AG04450 (cell line): ENCODE measurements at regions not wholly inside any gene's neighbourhood (a gene's known extent, or its start where the extent isn't known, plus 50 kb on each side); places are given as distances from the start of the nearest gene placed in this dataset.

ENCODE experiments used
- CTCF ChIA-PET: fragments of 300-600, 350-600 bp; formaldehyde crosslinking; extraction: SDS; loops from one replicate; lab custom pipeline; 2022; ENCODE audit warnings: antibody characterized with exemption, inconsistent platforms; lab: Charles Lee
- POLR2A ChIA-PET: fragments of 350-600 bp; formaldehyde crosslinking; extraction: SDS; loops from one replicate; lab custom pipeline; 2021; ENCODE audit warnings: antibody characterized with exemption, inconsistent platforms; lab: Yijun Ruan, JAX
- DNase-seq: peaks from one replicate; pipeline ENCODE4 v3.0.0-alpha.2; 2011; ENCODE audit warnings: low read depth, low spot score
- H3K27ac ChIP-seq: one replicate; pipeline ENCODE4 v1.5.1; 2012; ENCODE audit warnings: low read depth, low read length, control low read depth
- H3K27me3 ChIP-seq: one replicate; pipeline ENCODE4 v1.6.0; 2012; ENCODE audit warnings: low read length; ENCODE audit not compliant: control insufficient read depth, insufficient read depth
- H3K4me3 ChIP-seq: 2 replicates; pipeline ENCODE4 v1.5.1; 2011; ENCODE audit warnings: mild to moderate bottlenecking, low read depth, low read length, control low read depth
- H3K9me3 ChIP-seq: 2 replicates; pipeline ENCODE4 v1.5.1; 2012; ENCODE audit warnings: low read length; ENCODE audit not compliant: control insufficient read depth, insufficient read depth
- CTCF ChIP-seq: IDR thresholded peaks from 2 replicates; pipeline ENCODE4 v1.5.1; 2011; ENCODE audit warnings: low read depth, low read length, control low read depth, inconsistent platforms

- Histone ChIP-seq H3K9me3 (peaks cover 18% of the 10 kb centered on the region), H3K4me3 (no peak overlapping the region), H3K27me3 (no peaks in the 10 kb centered on the region), H3K27ac (no peak overlapping the region)
- ChIA-PET CTCF (no interaction called here), POLR2A (no interaction called here)
- no peak for TF ChIP-seq CTCF
- DNase-seq = no peak
Measured at GRCh38 chr7:67522504-67522903, 525.9 kb downstream of the TYW1 start.

DNA sequence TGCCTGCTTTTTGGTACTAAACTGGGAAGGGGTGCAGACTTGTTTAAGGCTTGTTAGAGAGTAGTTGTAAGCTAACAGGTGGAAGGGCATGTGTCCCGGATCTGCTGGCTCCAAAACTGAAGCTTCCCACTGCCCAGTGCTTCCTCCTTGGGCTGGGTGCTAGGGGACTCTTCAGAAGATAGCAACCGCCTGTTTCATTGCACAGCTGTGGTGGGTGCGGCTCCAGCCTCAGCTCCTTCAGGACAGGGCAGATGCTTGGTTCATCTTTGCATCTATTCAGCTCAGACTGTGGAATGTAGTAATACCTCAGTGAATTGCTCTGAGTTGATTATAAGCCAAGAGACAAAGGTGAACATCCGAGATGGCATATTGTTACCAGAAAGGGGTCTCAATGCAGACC, 527.1 kb downstream of the TYW1 start:
- no peak overlapping the region for H3K27ac ChIP-seq
- no peak overlapping the region for H3K4me3 ChIP-seq
- no peak for DNase-seq
- no peaks in the 10 kb centered on the region for H3K27me3 ChIP-seq
- peaks cover 11% of the 10 kb centered on the region for H3K9me3 ChIP-seq
- POLR2A ChIA-PET = no interaction called here
- CTCF ChIA-PET = no interaction called here
- no peak for TF ChIP-seq CTCF

DNA sequence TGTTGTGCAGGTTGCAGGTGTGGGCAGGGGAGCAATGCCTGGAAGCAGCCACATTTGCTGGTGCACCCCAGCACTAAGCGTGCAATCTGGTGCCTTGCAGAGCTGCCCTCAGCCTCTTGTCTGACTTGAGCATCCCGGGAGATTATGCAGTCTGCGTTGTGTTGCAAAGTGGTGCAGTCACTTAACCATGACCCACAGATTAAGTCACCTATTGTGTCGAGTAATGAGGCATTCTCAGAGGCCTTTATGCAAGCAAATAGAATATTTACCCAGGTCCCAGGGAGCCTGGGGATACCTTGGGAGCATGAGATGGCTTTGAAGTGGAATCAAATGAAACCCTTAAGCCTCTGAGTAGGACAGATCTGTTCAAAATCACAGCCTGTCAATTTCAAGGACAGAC, 529.0 kb downstream of the TYW1 start:
- Histone ChIP-seq H3K27ac (no peak overlapping the region), H3K27me3 (no peaks in the 10 kb centered on the region), H3K4me3 (no peak overlapping the region), H3K9me3 (peaks cover 11% of the 10 kb centered on the region)
- CTCF ChIA-PET = no interaction called here
- no peak for DNase-seq
- no peak for TF ChIP-seq CTCF
- POLR2A ChIA-PET = no interaction called here

- H3K4me3 ChIP-seq = no peak overlapping the region
- DNase-seq = no peak
- ChIA-PET POLR2A (no interaction called here), CTCF (no interaction called here)
- no peaks in the 10 kb centered on the region for H3K27me3 ChIP-seq
- H3K27ac ChIP-seq = no peak overlapping the region
- no peak for TF ChIP-seq CTCF
- peaks cover 11% of the 10 kb centered on the region for H3K9me3 ChIP-seq
Measured at GRCh38 chr7:67535241-67535989, 538.8 kb downstream of the TYW1 start.

GRCh38 chr7:67542916-67543315, 546.3 kb downstream of the TYW1 start:
- Histone ChIP-seq H3K27me3 (no peaks in the 10 kb centered on the region), H3K4me3 (no peak overlapping the region), H3K27ac (no peak overlapping the region), H3K9me3 (peaks cover 33% of the 10 kb centered on the region)
- ChIA-PET POLR2A (no interaction called here), CTCF (no interaction called here)
- DNase-seq = no peak
- no peak for TF ChIP-seq CTCF
